GM18511 (cell line): ENCODE measurements at regions not wholly inside any gene's neighbourhood (a gene's known extent, or its start where the extent isn't known, plus 50 kb on each side); places are given as distances from the start of the nearest gene placed in this dataset.

ENCODE experiments used
- ATAC-seq: cut with Tn5 transposase; IDR thresholded peaks from one replicate; pipeline ENCODE4 v1.9.1; 2021; ENCODE audit warnings: mild to moderate bottlenecking, moderate library complexity; ENCODE audit not compliant: unreplicated experiment

DNA sequence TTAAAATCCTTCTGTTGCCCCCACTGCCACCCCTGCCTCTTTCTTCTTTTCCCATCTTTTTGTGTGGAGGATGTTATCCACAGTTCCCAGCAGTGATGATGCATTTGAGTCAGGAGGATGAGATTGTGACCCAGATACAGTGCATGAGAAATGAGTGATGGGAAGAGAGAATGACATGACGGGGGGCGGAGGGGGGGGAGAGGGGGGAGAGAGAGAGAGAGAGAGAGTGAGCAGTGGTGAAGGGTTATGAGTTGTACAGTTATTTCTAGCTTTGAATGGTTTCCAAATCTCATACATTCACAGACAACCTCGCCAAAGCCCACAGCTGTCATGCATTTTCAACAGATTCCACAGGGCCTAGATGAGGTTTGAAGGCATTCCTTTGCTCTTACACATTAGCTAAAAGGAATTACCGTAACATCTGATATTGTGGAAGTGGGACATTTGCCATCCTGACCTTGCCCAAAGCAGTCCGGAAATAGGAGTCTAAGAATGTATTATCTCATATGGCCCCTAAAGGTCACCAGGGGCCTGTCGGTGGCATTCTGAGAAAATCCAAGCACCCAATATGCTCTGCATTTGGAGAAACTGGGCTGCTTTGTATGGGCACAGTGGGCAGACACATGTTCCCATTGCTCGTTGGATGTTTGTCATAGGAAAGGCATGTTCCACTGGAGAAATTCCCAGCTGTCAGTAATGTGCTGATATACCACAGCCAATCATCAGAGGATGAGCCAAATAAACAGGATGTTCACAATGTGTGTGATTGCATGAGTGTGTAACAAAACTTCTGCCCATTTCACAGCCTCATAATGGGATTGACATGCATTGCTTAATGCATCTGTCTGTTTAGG, 435.8 kb downstream of the SPRY1 start:
- ATAC-seq = no peak

DNA sequence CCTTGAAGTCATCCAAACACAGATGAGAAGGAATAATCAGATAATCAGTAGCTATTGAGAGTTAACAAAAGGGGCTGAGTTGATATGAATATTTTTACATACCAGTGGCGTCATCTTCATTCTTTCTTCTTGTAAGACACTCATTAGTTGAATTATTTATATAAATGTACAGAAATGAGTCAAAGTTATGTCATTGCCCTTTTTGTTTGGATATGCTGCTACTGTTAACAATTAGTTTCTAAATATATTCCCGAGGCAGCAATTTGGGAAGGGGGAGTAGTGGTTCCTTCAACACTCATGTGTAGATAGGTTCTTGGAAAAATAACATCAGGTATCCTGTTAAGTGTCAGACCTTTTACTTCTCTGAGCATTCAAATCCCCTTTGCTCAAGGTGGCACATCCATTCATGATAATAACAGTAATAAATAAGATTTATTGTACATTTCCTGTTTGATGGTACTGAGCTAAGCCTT, 436.6 kb downstream of the SPRY1 start:
- ATAC-seq = no peak

DNA sequence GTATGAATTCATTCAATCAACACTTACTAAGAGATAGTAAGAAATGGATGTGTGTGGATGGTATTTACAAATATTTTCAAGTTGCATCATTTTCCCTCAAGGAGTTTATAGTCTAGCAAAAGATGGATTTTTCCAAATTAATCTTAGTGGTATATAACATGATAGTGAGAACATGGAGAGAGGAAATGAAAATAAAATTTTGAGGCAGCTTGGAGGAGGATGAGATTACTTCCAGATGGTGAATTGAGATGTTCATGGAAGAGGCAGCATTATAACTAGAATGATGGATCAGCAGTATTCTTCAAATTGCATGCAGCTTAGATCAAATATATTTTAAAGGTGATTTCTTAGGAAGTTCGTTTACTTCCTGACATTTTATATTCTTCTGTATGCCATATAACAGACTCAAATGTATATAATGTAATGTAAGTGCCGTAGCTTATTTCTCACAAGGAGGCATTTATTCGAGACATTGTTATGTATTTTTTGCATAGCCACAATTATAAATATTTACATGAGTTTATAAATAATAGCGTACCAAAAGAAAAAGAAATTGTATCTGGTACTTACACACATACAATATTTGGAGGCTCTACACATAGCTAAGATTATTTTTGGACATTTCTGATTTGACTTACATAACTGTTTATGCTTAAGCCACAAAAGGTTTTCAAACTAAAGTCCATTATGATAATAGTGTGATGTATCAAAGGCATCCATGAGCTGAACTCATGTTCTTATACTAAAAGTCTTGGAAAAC, 439.4 kb downstream of the SPRY1 start:
- ATAC-seq = no peak

DNA sequence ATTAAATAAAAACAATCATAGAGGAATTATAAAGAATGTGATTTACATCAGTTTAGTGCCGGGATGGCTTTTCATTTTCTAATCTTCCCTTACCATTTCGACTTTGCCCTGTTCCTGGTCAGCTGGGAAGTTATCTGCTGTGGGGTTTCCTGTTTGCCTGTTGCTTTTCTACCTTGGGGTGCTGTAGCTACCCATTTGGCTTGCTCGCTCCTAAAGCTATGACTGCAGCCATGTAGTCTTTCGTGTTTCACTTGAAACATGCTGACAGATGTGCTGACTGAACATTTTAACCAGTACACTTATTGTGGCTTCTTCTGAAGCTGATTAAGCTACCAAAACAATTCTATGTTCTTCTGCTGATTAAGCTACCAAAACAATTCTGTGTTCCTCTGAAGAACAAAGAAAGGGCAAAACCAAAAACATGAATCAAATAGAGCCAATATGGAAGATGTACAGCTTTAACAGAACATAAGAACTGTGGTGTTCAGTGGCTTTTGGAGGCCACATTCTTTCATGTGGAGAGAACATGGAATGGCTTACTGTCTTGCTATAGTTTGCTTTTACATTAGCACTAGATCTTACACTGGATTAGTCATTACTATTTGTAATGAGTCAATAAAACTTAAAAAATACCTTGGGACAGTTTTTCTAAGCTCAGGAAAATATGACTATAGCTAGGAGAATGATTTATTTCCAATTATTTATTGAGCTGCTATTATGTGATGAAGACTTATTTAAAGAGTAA, 440.4 kb downstream of the SPRY1 start:
- ATAC-seq = no peak

DNA sequence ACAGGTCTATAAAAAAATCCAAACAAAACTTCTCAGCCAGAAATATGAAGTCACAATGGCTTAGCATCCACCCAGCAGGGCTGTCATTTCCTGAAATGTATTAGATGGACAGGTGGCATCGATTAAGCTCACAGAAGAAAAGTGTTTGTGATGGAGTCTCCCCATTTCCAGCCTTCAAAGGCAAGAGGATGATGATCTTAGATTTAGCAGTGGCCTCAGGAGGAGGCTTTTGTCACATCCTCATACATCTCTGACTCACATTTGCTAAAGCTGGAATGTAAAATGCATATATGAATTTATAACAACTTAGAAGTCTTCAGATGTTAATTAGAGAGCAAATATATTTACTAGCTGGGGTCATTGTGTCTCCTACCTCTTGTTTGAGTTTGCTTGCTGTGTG, 441.9 kb downstream of the SPRY1 start:
- ATAC-seq = no peak

DNA sequence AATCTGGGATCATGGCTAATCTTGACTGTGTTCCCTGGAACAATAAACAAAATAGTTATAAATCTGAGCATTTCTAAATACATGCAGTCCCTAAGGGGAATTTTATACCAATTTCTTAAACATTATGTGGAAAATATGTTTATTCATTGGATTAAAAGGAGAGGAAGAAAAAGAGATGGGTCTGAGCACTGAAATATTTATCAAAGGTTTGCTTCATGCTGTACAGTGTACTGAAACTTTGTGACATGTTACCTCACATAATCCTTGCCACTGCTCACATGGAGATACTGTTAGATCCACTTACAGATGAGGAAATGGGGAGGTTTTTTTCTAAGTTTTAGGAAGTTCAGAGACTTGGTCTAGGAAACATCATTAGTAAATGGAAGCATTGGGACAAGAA, 443.6 kb downstream of the SPRY1 start:
- no peak for ATAC-seq

DNA sequence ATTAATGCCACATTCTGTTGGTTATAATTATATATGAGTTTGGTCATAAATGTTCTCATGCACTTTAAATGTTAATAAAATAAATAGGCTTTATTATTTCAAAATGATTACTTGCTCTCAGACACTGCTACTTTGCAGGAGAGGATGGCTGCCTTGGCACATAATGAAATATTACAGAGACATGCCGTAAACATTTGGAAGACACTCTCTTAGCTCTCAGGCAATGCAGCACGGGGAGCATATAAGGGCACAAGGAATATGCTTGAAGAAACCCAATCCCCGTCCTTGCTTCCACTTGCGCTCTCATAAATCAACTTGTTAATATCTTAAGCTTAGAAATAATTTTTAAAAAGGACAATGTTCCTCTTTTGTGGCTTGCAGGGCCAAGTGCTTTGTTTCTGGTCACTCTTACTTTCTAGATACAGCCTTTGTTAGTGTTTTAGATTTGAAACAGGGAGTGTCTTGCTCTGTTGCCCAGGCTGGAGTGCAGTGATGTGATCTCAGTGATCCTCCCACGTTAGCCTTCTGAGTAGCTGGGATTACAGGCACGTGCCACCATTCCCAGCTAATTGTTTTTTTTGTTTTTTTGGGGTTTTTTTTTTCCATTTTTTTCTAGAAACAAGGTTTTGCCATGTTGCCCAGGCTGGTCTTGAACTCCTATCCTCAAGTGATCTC, 445.0 kb downstream of the SPRY1 start:
- ATAC-seq = no peak

DNA sequence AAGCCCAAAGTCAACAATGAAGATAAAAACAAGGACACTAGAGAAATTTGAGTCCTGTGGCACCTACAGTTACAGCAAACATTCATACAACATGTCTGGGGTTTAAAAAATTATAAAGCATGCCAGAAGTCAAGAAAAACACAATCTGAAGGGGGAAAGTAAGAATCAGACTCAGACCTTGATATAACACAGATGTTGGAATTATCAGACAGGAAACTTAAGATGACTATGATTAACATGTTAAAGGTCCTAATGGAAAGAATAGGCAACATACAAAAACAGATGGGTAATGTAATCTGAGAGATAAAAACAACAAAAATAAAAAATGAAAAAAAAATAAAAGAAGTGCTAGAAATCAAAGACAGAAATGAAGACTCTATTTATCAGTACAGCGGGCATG, 446.5 kb downstream of the SPRY1 start:
- no peak for ATAC-seq

DNA sequence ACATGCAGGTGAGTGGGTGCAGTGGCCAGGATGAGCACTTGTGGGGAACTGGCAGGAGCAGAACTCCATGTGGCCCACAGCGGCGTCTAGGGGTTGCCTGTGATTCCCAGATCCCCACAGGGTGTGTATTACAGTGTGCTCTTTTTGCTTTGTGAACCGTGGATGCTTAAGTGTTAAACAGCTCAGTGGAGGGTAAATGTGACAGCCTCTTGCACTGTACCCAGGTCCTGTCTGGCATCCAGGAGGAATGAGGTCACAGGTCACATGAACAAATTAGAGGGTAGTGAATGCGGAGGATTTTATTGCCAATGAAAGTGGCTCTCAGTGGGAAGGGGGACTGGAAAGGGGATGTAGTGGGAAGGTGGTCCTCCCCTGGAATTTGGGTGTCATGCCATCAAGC, 447.8 kb downstream of the SPRY1 start:
- ATAC-seq = no peak

DNA sequence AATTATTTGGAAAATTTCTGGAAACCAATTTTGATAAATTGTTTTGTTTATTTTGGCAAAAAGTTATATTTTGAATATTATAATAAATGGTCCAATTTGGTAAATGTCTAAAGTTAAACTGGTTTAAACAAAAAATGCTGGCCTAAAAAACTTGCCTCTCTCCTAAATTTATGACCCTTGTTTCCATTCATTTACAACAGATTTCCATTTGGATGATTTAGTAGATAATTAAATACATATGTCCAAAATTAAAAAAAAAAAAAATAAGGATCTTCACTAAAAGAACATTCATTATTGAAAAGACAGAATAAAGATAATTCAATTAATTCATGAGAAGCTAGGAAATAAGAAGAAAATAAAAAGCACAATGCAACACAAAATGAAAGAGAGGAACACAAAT, 449.5 kb downstream of the SPRY1 start:
- ATAC-seq = no peak

DNA sequence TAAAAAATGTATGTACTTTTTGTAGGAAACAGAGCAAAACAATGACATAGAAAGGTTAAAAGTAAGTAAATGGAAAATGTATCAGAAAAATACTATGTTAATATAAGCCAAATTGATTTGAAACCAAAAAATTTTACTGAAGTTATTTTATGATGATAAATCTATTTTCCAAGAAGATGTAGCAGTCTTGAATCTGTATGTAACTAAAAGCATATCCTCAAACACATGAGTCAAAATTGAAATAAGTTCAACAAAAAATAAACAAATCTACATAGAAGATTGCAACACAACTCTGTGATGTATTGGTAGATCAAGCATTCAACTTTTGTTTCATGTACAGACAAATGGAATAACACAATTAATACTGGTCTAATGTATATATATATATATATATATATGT, 450.0 kb downstream of the SPRY1 start:
- no peak for ATAC-seq

DNA sequence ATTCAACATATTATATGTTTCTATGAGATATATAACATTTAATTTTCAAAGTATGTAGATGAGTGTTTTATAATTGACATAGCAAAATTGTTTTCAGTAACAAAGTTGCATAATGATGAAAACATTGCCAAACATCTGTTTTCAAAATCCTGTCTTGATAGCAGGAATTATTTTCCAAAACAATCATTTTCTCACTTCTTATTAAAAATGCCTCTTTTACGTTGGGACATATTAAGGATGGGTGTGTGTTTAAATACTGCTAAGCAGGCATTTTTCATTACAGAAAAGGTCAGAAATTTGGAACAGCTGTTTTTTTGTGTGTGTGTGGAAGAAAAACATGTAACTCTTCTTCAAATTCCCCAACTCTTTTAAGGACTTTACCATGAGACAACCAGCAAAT, 452.0 kb downstream of the SPRY1 start:
- ATAC-seq = no peak

DNA sequence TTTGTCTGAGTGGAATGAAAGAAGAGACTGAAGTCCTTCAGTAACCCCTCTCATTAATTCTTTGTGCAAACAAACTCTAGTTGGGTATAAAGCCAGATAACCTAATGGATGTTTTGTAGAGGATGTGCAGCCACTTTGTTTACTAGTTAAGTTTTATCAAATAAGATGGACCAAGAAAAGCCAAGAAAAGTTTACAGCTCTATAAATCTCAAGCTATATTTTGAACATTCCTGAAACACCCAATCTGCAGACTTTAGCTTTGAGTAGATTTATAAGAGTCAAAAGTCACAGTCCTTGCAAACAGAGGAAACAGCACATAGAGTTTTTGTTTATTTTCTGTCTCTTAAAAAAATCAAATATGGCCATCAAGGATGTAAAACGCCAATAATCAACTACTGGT, 452.9 kb downstream of the SPRY1 start:
- no peak for ATAC-seq

DNA sequence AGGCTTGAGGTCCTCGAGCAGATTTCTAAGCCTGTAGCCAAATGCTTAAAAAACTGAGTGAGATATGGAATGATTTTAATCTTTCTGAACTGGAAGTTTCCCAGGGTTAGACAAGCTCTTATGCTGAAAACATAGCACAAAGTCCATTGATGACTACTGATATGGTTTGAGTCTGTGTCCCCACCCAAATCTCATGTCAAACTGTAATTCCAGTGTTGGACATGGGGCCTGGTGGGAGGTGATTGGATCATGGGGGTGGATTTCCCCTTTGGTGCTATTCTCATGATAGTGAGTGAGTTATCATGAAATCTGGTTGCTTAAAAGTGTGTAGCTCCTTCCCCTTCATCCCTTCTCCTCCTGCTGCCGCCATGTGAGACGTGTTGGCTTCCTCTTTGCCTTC, 454.9 kb downstream of the SPRY1 start:
- no peak for ATAC-seq

DNA sequence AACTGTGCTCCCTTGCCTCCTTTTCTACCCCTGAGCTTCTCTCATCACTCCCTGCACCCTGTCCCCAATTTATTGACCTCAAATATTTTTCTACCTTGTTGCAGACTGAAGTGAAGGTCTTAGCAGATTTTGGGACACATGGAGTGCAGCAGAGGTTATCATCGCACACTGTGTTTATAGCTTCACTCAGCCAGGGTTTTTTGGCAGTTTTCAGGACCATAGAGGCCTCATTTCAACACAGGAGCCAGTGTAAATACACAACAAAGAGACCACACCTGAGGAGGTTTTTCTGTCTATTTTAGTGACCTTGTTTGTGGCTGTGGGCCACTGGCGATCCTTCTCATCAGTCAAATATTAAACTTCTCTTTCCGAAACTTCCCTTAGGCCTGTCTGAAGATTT, 457.1 kb downstream of the SPRY1 start:
- ATAC-seq = no peak

DNA sequence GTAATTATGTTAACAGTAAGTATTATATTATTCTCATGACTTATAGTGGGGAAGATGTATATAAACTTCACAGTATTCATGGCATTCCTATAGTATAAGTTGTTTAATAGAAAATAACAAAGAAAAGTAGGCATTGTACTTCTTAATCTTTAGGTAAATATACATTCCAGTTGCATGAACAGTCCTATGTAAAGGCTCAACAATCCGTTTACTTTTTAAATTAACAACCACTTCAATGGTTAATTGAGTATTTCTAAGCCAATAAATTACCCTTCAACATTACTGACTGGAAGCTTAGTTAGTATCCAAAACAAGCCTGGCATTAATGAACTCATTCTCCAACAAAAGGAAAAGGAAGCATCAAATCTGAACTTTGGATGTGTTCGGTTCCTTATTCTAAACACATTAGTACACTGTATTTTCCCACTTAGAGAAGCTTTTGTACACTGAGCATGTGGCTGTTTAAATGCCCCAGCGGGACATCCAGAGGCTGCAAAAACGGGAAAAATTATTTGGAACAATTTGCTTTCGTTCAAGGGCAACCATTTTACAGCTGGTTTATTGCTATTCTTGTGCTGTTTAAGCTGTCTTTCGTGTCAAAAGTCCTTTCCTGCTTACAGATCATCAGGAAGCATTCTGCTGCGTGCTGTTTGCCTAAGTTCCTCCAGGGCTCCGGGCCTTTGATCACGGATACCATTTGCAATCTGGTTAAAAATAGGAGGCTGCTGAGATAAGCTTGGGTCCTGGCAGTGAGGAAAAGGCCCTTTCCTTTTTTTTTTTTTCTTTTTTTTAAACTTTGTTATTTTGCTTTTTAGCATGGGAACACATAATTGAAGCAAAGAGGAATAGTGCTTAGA, 460.3 kb downstream of the SPRY1 start:
- ATAC-seq = no peak

DNA sequence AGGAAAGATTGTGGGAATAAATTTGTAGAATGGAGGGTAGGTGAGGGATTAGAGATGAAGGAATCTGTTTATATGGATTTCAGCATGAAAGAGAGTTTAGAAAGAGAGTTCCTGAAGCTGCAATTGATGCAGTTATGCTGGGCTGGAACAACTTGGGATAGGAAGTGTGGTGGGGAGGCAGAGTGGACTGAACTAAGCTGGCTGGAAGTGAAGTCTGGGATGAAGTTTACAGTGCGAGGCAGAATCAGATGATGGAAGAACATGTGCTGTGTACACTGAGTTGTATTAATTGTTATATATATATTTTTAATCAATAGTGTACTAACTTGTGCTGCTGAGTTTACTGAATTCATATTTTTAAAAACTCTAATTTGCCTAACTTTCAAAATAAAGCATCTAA, 461.9 kb downstream of the SPRY1 start:
- no peak for ATAC-seq

DNA sequence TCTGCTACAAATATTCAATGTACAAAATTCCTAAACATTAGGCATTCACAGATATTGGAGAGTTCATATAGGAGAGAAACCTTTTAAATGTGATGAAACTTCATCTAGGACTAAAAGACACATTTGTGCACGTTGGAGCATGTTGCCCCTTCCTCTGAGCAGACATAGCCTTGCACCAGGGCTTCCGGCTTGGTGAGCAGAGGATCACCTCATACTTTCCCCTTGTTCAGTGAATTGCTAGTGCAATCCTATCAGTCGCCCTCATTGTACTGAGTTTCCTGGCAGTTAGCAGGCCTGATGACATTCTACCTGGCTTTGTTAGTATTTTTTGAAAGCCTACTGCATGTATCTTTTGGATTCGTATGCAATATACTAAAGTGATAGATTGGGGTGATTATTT, 466.2 kb downstream of the SPRY1 start:
- no peak for ATAC-seq

DNA sequence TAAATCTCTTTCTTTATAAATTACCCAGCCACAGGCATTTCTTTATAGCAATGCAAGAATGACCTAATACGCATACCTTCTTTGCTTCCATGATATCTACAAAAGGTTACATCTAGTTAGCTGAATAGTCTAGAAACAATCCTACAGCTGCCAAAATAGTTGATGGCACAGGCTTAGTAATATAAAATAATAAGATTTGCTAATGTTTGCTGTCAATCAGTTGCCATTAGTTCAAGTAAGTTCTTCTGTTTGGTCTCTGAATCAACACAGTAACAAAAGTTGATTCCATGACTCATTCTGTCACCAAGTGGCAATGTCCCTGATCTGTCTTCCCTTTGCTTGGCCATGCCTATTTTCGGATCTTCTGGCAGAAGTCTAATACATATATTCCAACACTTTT, 470.2 kb downstream of the SPRY1 start:
- ATAC-seq = no peak

DNA sequence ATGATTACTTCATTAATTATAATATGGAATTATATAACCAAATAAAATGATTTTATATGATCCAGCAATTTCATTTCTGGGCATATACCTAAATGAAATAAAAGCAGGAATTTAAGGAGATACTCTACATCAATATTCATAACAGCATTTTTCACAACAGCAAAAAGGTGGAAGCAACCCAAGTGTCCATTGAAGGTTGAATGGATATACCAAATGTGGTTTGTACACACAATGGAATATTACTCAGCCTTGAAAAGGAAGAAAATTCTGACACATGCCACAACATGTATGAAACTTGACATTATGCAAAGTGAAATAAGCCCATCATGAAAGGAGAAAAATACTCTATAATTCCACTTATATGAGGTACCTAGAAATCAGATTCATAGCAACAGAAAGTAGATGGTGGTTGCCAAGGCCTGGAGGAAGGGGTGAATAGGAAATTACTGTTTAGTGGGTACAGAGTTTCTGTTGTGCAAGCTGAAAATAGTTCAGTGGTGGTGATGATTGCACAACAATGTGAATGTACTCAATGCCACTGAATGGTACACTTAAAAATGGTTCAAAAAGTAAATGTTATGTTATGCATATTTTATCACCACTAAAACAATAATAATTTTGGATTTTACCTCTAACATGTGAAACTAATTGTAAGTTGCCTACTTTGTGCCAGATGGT, 471.5 kb downstream of the SPRY1 start:
- ATAC-seq = no peak
